Sigmoid colon (tissue), 4 donors: ENCODE measurements at regions not wholly inside any gene's neighbourhood (a gene's known extent, or its start where the extent isn't known, plus 50 kb on each side); places are given as distances from the start of the nearest gene placed in this dataset.

ENCODE experiments used
- EP300 ChIP-seq, 4 donors: sonication (generic); formaldehyde crosslinking; IDR thresholded peaks; one replicate each; pipeline ENCODE4 v1.6.1; 2017; ENCODE audit warnings: antibody characterized with exemption in 4 of 4
- POLR2A ChIP-seq, 2 donors: fragments of 450-650 bp; IDR thresholded peaks; one replicate each; pipeline ENCODE4 v1.6.1; 2016; ENCODE audit warnings: antibody characterized with exemption in 2 of 2, mild to moderate bottlenecking in 2 of 2, moderate library complexity in 2 of 2
- POLR2AphosphoS5 ChIP-seq, 4 donors: sonication (generic); formaldehyde crosslinking; IDR thresholded peaks; one replicate each; pipeline ENCODE4 v1.6.1; 2017; ENCODE audit warnings: antibody characterized with exemption in 4 of 4
- TF ChIP-seq, protein P1 (sequence below), 4 experiments: fragments of 450-650 bp in 3 of 4; fragments of 200-600 bp in 1 of 4; IDR thresholded peaks; one replicate each; pipeline ENCODE4 v1.5.1; 2016 to 2019; ENCODE audit warnings: antibody characterized with exemption in 4 of 4, mild to moderate bottlenecking in 3 of 4, moderate library complexity in 2 of 4

GRCh38 chr2:215613280-215613679 lies 177.4 kb upstream of the FN1 start:
- TF ChIP-seq EP300 (IDR thresholded peaks at IDR 0.05) (no peak), POLR2A (IDR thresholded peaks at IDR 0.05) (no peak), POLR2AphosphoS5 (IDR thresholded peaks at IDR 0.05) (no peak)
- TF ChIP-seq, protein P1, sequence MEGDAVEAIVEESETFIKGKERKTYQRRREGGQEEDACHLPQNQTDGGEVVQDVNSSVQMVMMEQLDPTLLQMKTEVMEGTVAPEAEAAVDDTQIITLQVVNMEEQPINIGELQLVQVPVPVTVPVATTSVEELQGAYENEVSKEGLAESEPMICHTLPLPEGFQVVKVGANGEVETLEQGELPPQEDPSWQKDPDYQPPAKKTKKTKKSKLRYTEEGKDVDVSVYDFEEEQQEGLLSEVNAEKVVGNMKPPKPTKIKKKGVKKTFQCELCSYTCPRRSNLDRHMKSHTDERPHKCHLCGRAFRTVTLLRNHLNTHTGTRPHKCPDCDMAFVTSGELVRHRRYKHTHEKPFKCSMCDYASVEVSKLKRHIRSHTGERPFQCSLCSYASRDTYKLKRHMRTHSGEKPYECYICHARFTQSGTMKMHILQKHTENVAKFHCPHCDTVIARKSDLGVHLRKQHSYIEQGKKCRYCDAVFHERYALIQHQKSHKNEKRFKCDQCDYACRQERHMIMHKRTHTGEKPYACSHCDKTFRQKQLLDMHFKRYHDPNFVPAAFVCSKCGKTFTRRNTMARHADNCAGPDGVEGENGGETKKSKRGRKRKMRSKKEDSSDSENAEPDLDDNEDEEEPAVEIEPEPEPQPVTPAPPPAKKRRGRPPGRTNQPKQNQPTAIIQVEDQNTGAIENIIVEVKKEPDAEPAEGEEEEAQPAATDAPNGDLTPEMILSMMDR (IDR thresholded peaks at IDR 0.05), result no peak
